ENCODE measurements at regions not wholly inside any gene's neighbourhood (a gene's known extent, or its start where the extent isn't known, plus 50 kb on each side); places are given as distances from the start of the nearest gene placed in this dataset.

DNA sequence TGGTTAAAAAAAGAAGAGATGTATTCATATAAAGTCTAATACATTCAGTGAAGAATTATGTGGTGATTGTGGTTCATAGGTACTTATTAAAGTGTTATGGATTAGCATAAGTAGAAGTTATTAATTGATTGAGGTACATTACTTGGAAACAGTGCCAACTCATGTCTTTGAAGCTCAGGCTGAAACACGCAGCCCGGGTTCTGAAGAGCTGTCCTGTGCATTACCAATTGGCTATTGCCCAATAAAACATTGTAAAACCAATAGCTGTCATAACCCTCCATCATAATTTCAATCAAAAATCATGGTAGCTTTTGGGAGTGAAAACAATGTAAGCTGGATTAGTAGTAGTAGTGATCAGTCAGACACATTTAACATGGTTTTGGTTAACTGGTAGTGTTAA, 560.1 kb downstream of the MCTP2 start:
- no peak for TF ChIP-seq CTCF (IDR thresholded peaks at IDR 0.05)
- TF ChIP-seq REST (IDR thresholded peaks at IDR 0.05; ENCODE audit: low read depth, low read length), result no peak
- TF ChIP-seq MEF2A (IDR thresholded peaks at IDR 0.05; ENCODE audit: borderline replicate concordance, low read depth), result no peak
- no peak for TF ChIP-seq FOSL2 (IDR thresholded peaks at IDR 0.05; ENCODE audit: borderline replicate concordance, low read depth)
- no peak for TF ChIP-seq EZH2phosphoT487 (IDR thresholded peaks at IDR 0.05; ENCODE audit: borderline replicate concordance, low read depth)
- no peak for TF ChIP-seq SMC3 (IDR thresholded peaks at IDR 0.05; ENCODE audit: low read depth, low read length)
- TF ChIP-seq CHD2 (IDR thresholded peaks at IDR 0.05; ENCODE audit: low read length, partially characterized antibody), result no peak
- no peak for TF ChIP-seq SIN3A (IDR thresholded peaks at IDR 0.05; ENCODE audit: borderline replicate concordance, low read depth, low read length)
- TF ChIP-seq TCF12 (IDR thresholded peaks at IDR 0.05), result no peak
- TF ChIP-seq YY1 (IDR thresholded peaks at IDR 0.05; ENCODE audit: low read depth), result no peak
- TF ChIP-seq, protein P1, sequence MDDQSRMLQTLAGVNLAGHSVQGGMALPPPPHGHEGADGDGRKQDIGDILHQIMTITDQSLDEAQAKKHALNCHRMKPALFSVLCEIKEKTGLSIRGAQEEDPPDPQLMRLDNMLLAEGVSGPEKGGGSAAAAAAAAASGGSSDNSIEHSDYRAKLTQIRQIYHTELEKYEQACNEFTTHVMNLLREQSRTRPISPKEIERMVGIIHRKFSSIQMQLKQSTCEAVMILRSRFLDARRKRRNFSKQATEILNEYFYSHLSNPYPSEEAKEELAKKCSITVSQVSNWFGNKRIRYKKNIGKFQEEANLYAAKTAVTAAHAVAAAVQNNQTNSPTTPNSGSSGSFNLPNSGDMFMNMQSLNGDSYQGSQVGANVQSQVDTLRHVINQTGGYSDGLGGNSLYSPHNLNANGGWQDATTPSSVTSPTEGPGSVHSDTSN (IDR thresholded peaks at IDR 0.05), result no peak
